Activated CD8-positive, alpha-beta T cell treated with anti-CD3 and anti-CD28 coated beads, Interleukin-2, amount 10 ng/mL, durations not matched to agents 7 days and 5 days (primary cell): ENCODE measurements at regions not wholly inside any gene's neighbourhood (a gene's known extent, or its start where the extent isn't known, plus 50 kb on each side); places are given as distances from the start of the nearest gene placed in this dataset.

Experiments
- ATAC-seq: fragments of 150-1000 bp; cut with Tn5 transposase; one replicate; pipeline ENCODE4 v1.10.0; 2021; ENCODE audit warnings: moderate library complexity
- CTCF ChIA-PET: fragments of 350-600 bp; sonication (Branson Sonifier 250); formaldehyde crosslinking; loops from one replicate; lab custom pipeline; 2021; ENCODE audit warnings: antibody characterized with exemption; lab: Charles Lee
- POLR2A ChIA-PET: fragments of 350-600 bp; sonication (Branson Sonifier 250); formaldehyde crosslinking; loops from one replicate; lab custom pipeline; 2021; ENCODE audit warnings: antibody characterized with exemption; lab: Charles Lee
- DNase-seq: peaks from one replicate; pipeline ENCODE4 v3.0.0-alpha.2; 2020
- H3K27ac Mint-ChIP-seq: one replicate; pipeline ENCODE4 v1.8.0; 2021; ENCODE audit warnings: mild to moderate bottlenecking, mixed read lengths
- H3K27me3 Mint-ChIP-seq: one replicate; pipeline ENCODE4 v1.8.0; 2021; ENCODE audit warnings: low read depth, mixed read lengths
- H3K36me3 Mint-ChIP-seq: one replicate; pipeline ENCODE4 v1.8.0; 2021; ENCODE audit warnings: low read depth, mixed read lengths
- H3K4me1 Mint-ChIP-seq: one replicate; pipeline ENCODE4 v1.8.0; 2021; ENCODE audit warnings: low read depth, mixed read lengths
- H3K4me3 Mint-ChIP-seq: one replicate; pipeline ENCODE4 v1.8.0; 2021; ENCODE audit warnings: mild to moderate bottlenecking, mixed read lengths
- H3K9me3 Mint-ChIP-seq: one replicate; pipeline ENCODE4 v1.8.0; 2022; ENCODE audit warnings: mixed read lengths; ENCODE audit not compliant: insufficient read depth

DNA sequence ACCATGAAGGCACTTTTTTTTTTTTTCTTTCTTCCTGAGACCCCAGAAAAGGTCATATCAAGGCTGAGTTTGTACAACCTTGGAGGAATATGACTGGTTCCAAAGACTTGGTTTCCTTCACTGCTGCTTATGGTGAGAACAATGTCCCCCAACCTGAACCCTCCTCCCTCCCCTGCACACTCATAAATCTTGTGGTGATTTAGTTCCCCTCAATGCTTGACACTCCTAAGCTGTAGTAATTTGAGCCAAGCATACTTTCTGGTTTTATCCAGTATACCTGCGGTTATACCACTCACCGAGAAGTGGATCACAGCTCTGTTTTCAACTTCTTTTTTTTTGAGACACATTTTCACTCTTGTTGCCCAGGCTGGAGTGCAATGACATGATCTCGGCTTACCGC lies 149.9 kb upstream of the KLF4 start:
- DNase-seq (no peak), ATAC-seq (no peak)
- Mint-ChIP-seq H3K27ac (no peak overlapping the region), H3K27me3 (peaks cover 36% of the 10 kb centered on the region), H3K4me1 (peaks cover 4% of the 10 kb centered on the region), H3K4me3 (no peak overlapping the region), H3K9me3 (no peaks in the 10 kb centered on the region), H3K36me3 (no peaks in the 10 kb centered on the region)
- ChIA-PET POLR2A (no interaction called here), CTCF (no interaction called here)

DNA sequence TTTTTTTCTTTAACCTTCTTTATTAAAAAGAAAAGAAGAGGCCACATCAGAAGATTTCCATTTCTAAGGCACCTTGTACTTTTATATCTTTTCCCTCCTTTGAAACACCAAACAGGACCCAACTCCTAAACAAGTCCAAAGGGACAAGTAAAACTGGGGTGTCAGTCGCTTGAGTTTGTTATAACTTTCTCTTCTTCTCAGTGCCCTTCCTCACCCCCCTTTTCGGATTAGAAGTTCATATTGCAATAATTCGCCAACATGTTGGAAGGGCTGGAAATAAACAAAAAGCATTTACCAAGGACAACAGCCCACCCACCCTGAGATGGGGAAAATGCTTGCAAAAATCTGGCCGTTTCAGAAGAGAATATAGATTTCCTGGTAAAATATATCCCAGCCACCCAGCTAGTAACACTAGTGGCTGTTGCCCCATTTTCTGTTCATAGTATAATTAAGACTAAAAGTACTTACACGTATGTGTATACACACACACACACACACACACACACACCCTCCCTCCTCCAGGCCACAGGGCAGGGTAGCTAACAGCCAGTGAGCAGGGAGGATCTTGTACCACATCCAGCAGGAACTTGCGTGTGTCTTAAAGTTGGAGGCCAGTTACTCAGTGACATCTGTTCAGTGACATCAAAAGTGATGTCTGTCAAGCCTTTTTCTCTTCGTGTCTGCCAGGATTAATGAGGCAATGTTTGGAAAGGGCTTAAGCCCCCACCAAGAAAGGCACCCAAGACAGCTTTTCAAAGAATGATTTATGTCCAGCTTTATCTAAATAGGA lies 149.1 kb upstream of the KLF4 start:
- Mint-ChIP-seq H3K27me3 (peaks cover 36% of the 10 kb centered on the region), H3K4me3 (peak overlapping the region; percentile 47), H3K4me1 (peaks cover 4% of the 10 kb centered on the region), H3K27ac (no peak overlapping the region), H3K9me3 (no peaks in the 10 kb centered on the region), H3K36me3 (no peaks in the 10 kb centered on the region)
- CTCF ChIA-PET: no interaction called here
- DNase-seq (no peak), ATAC-seq (no peak)
- POLR2A ChIA-PET: no interaction called here

DNA sequence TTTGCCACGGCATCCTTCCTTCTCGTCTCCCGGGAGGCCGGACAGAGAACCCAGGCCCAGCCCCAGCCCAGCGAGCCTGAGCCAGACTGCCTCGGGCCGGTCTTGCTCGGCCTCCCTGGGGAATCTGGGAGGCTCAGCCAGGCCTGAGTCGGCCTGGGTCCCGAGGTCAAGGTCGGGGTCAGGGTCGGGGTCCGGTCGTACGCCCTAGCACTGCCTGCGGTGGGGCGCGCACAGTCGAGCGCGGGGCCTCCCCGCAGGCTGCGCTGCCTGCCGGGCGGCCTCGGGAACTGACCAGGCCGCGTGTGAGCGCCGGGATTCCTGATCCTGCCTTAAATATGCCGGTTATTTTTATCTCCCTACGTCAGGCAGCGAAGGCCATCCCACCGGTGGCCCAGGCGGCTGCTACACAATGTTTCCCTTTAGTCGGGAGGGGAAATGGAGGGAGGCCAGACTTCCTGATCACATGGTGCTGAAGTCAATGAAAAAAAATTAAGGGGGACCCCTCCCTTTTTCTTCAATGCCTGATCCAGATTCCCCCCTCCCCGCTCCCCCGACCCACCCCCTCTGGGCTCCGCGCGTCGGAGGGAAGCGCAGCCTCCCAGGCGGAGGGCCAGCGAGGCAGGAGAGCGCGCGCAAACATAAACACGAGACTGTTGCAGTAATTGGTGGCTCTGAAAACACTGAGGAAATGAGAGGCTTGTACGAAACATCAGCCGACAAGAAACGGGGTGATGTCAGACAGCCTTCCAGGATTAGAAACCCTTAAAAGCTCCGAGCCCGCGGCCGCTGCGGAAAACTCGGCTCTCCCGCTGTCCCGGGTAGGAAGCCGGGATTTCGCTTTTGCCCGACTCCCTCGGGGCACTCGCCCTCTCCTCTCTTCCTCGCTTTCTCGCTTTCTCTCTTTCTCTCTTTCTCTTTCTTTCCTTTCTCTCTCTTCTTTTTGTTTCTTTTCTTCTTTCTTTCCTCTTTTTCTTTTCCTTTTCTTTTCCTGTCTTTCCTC lies 148.2 kb upstream of the KLF4 start:
- Mint-ChIP-seq H3K4me3 (peak overlapping the region; percentile 47), H3K27ac (no peak overlapping the region), H3K9me3 (no peaks in the 10 kb centered on the region), H3K4me1 (peaks cover 4% of the 10 kb centered on the region), H3K36me3 (no peaks in the 10 kb centered on the region), H3K27me3 (peaks cover 36% of the 10 kb centered on the region)
- ChIA-PET CTCF (no interaction called here), POLR2A (no interaction called here)
- DNase-seq (no peak), ATAC-seq (no peak)

DNA sequence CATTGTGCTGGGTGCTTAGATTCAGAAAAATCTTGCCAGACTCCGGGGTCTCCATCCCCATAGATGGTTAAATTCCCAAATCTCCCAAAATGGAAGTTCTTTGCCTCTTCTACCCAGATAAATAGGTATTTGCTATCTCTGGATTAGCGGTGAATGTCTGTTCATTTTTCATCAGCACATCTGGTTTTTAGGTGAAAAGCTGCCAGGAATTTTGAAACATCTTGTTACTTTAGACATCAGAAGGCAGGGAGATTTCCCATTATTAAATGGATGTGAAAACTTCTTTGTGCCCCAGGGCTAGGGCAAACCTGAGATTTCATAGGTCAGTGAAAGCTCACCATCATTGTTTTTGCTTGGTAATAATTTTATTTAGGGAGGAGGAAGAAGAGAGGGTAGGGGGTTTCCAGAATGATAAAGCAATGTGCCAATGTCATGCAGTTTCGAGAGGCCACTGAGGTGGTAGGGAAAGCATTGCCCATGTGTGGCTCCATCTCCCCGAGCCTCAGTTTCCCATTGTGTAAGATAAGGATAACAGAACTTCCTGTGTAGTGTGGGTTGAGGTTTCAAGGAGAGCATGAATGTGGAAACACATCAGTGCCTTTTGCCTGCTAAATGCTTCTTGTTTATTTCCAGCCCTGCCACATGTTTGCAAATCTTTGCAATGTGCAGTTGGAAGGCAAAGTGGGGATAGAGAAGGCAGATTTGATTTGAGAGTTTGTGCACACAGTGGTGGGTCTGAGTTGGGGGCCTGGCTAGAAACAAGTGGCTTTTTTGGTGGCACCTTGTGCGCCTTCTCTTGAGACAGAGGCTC lies 147.2 kb upstream of the KLF4 start:
- ChIA-PET POLR2A (no interaction called here), CTCF (no interaction called here)
- Mint-ChIP-seq H3K36me3 (no peaks in the 10 kb centered on the region), H3K9me3 (no peaks in the 10 kb centered on the region), H3K4me1 (peaks cover 4% of the 10 kb centered on the region), H3K27ac (no peak overlapping the region), H3K27me3 (peaks cover 36% of the 10 kb centered on the region), H3K4me3 (no peak overlapping the region)
- ATAC-seq: no peak
- DNase-seq: no peak

DNA sequence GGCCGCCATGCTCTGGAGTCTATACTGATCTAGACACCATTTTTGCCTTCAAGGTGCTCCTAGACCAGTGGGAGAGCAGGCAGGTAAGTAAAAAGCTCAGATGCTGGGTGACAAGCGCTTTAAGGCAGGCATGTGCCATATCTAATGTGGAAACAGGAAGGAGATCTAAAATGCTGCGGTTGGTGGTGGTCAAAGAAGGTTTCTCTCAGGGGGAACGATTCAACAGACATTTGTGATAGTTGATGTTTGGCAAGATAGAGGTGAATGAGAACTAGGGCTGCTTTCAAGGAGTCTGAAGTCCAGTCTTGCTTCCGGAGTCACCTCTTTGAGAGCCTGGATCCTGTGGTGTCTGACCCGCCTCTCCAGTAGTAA lies 146.2 kb upstream of the KLF4 start:
- H3K27ac Mint-ChIP-seq: no peak overlapping the region
- no peak for DNase-seq
- H3K27me3 Mint-ChIP-seq: peaks cover 36% of the 10 kb centered on the region
- no peaks in the 10 kb centered on the region for H3K36me3 Mint-ChIP-seq
- POLR2A ChIA-PET: no interaction called here
- ATAC-seq: no peak
- H3K4me1 Mint-ChIP-seq: peaks cover 4% of the 10 kb centered on the region
- H3K4me3 Mint-ChIP-seq: no peak overlapping the region
- H3K9me3 Mint-ChIP-seq: no peaks in the 10 kb centered on the region
- CTCF ChIA-PET: no interaction called here

DNA sequence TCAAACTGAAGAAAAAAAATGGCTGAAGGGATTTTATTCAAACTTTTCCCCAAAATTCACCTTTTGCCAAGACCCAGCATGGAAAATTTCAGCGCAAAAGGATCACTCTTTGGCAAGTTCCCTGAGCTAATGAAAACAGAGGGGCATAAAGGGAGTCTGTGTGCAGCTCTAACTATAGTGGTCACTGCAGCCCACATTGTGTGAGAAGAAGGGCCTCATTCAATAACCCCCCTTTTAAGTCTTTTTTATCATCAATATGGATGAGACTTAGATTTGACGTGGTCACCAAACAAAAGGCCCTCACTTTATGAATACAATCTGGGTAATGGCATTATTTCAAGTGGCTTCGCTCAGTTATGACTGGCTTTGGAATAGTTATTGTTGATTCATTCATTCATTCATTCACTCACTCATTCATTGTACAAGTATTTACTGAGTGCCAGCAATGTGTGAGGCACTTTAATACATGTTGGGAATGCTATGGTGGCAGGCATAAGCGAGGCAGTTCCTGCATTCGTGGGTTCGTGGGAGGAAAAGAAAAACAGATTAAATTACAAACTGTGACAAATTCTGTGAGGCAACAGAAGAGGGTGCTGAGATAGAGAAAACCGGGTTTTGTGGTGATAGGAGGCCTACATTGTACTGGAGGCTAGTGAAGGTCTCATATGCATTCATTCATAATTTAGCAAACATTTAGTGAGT lies 145.7 kb upstream of the KLF4 start:
- no peak for DNase-seq
- Mint-ChIP-seq H3K27ac (no peak overlapping the region), H3K9me3 (no peaks in the 10 kb centered on the region), H3K36me3 (no peaks in the 10 kb centered on the region), H3K4me3 (no peak overlapping the region), H3K27me3 (peaks cover 32% of the 10 kb centered on the region), H3K4me1 (peaks cover 4% of the 10 kb centered on the region)
- ChIA-PET POLR2A (no interaction called here), CTCF (no interaction called here)
- ATAC-seq: no peak

DNA sequence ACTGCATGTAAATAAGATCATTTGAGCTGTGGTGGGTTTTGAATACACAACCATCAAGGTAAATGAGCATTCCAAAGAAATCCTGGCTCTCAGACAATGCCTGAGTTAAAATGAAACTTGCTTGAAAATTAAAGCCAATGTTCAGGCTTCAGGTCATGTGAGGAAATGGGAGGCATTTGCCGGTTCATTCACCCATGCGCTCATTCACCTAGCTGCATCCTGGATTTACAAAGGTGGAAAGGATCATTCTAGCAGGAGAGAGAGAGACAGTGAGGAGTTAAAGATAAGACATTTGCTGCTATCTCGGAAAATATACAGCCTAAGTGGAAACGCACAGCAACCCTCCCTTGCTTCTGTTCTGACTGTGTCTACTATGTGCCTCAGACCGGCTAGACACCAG lies 143.8 kb upstream of the KLF4 start:
- H3K4me1 Mint-ChIP-seq: peaks cover 4% of the 10 kb centered on the region
- H3K27ac Mint-ChIP-seq: no peak overlapping the region
- ChIA-PET POLR2A (no interaction called here), CTCF (no interaction called here)
- ATAC-seq (no peak), DNase-seq (no peak)
- H3K27me3 Mint-ChIP-seq: peaks cover 17% of the 10 kb centered on the region
- H3K36me3 Mint-ChIP-seq: no peaks in the 10 kb centered on the region
- H3K9me3 Mint-ChIP-seq: no peaks in the 10 kb centered on the region
- no peak overlapping the region for H3K4me3 Mint-ChIP-seq

DNA sequence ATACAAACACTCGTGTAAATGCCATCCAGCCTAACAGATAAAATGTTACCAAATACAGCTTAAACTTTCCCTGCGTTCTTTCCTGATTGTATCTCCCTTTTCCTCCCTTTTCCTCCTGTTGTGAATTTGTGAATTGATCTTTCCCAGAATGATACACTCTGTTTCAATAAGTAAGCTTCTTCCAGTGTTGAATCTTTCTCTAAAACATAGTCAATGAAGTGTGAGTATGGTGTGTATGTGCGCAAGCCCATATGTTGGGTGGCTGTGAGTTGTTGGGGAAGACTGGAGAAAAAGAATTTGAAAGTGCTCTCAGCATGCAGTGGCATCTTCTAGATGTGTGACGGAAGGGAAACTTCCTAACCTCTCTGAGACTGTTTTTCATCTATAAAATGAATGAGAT lies 143.1 kb upstream of the KLF4 start:
- ChIA-PET POLR2A (no interaction called here), CTCF (no interaction called here)
- Mint-ChIP-seq H3K4me1 (peaks cover 4% of the 10 kb centered on the region), H3K36me3 (no peaks in the 10 kb centered on the region), H3K4me3 (no peak overlapping the region), H3K27me3 (peaks cover 13% of the 10 kb centered on the region), H3K9me3 (no peaks in the 10 kb centered on the region), H3K27ac (no peak overlapping the region)
- DNase-seq (no peak), ATAC-seq (no peak)

DNA sequence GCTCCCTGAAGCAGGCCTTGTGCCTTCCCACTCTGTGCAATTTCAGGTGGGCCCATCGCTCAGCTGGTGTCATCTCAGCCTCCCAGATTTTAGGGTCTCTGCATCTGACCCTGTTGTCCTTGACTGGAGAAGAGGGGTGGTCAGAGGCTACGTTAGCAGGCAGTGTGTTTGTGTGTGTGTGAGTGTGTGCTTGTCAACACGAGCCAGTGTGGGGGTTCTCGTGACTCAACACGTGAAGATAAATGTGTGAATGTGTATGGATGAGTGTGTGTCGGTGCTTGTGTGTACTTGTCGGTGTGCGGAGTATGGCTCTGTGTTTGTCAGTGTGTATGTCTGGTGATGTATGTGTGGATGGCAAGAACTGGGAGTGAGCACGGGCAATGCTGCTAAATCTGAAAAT lies 142.6 kb upstream of the KLF4 start:
- H3K36me3 Mint-ChIP-seq: no peaks in the 10 kb centered on the region
- no peak overlapping the region for H3K27ac Mint-ChIP-seq
- ChIA-PET POLR2A (no interaction called here), CTCF (no interaction called here)
- peaks cover 4% of the 10 kb centered on the region for H3K4me1 Mint-ChIP-seq
- no peak overlapping the region for H3K4me3 Mint-ChIP-seq
- DNase-seq (no peak), ATAC-seq (no peak)
- H3K27me3 Mint-ChIP-seq: peaks cover 13% of the 10 kb centered on the region
- H3K9me3 Mint-ChIP-seq: no peaks in the 10 kb centered on the region

DNA sequence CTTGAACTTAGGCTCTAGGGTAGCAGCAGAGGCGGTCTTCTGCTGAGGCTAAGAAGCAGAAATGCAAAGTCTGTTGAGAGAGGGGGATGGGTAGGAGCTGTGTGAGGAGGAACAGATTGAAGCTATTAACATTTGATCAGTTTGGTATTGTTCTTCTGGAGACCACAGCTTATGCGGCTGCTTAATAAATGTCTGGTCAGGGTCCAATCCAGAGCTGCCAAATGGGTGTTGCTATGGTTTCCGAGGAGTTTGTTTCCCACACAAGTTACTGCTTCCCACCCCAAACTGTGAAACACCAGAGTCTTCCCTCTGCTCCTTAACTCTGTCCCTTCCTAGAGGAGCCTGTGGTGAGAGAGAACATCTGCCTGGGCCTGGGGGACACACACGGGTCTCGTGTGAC lies 142.2 kb upstream of the KLF4 start:
- ChIA-PET CTCF (no interaction called here), POLR2A (no interaction called here)

DNA sequence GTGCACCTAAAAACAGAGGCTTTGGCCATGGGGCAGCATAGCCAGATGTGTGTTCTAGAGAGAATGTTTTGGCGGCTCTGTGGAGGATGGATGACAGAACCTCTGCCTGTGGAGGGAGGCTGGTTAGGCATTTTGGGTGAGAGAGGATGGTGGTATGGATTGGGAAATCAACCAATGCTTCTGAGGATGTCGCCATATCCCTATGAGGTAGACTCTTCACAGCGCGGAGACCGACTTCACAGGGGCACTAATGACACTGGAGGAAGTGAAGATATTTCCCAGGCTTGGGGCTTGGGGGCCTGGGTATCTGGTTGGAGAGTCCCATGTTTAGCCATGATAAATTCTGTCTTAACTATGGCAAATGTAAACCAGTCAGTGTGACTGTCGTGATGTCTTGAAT lies 140.6 kb upstream of the KLF4 start:
- Mint-ChIP-seq H3K27me3 (no peaks in the 10 kb centered on the region), H3K4me3 (no peak overlapping the region), H3K36me3 (no peaks in the 10 kb centered on the region), H3K4me1 (no peaks in the 10 kb centered on the region), H3K27ac (no peak overlapping the region), H3K9me3 (no peaks in the 10 kb centered on the region)
- CTCF ChIA-PET: no interaction called here
- ATAC-seq: no peak
- POLR2A ChIA-PET: no interaction called here
- no peak for DNase-seq

More for the DNA sequence above, 142.2 kb upstream of the KLF4 start:
- Mint-ChIP-seq H3K4me1 (peaks cover 4% of the 10 kb centered on the region), H3K27ac (no peak overlapping the region), H3K9me3 (no peaks in the 10 kb centered on the region), H3K27me3 (peaks cover 10% of the 10 kb centered on the region), H3K36me3 (no peaks in the 10 kb centered on the region), H3K4me3 (no peak overlapping the region)
- DNase-seq: no peak
- ATAC-seq: no peak
